NCI-H1048 (cell line): ENCODE measurements at regions not wholly inside any gene's neighbourhood (a gene's known extent, or its start where the extent isn't known, plus 50 kb on each side); places are given as distances from the start of the nearest gene placed in this dataset.
"Not testable (repeated sequence)": the region's sequence is repeated elsewhere in the genome, so short reads cannot be mapped to it uniquely, and the experiment has no call there.

ENCODE experiments used
- DNase-seq: peaks from one replicate; lab custom pipeline; 2025; lab: John Stamatoyannopoulos, UW

GRCh38 chr12:107826276-107826675 lies 51.8 kb downstream of the ASCL4 start:
- DNase-seq, result no peak

GRCh38 chr12:107829271-107829670 lies 54.8 kb downstream of the ASCL4 start:
- no peak for DNase-seq

- no peak for DNase-seq
Measured at GRCh38 chr12:107832441-107832840, 57.9 kb downstream of the ASCL4 start.

GRCh38 chr12:107840186-107840585 lies 65.7 kb downstream of the ASCL4 start:
- DNase-seq, result no peak

- DNase-seq, result no peak
Measured at GRCh38 chr12:107843351-107844311, 69.1 kb downstream of the ASCL4 start.

GRCh38 chr12:107844312-107844921 lies 69.9 kb downstream of the ASCL4 start:
- DNase-seq, result no peak

GRCh38 chr12:107845226-107845979 lies 70.9 kb downstream of the ASCL4 start:
- no peak for DNase-seq

GRCh38 chr12:107845980-107846659 lies 71.6 kb downstream of the ASCL4 start:
- no peak for DNase-seq

- DNase-seq, result no peak
Measured at GRCh38 chr12:107847430-107847829, 72.9 kb downstream of the ASCL4 start.

- no peak for DNase-seq
Measured at GRCh38 chr12:107847830-107848229, 73.3 kb downstream of the ASCL4 start.

- no peak for DNase-seq
Measured at GRCh38 chr12:107853479-107853878, 79.0 kb downstream of the ASCL4 start.

- no peak for DNase-seq
Measured at GRCh38 chr12:107855471-107855870, 81.0 kb downstream of the ASCL4 start.

GRCh38 chr12:107856096-107856495 lies 81.6 kb downstream of the ASCL4 start:
- no peak for DNase-seq

GRCh38 chr12:107857191-107857590 lies 82.7 kb downstream of the ASCL4 start:
- DNase-seq, result no peak

- DNase-seq, result no peak
Measured at GRCh38 chr12:107859367-107859766, 84.9 kb downstream of the ASCL4 start.

- no peak for DNase-seq
Measured at GRCh38 chr12:107864235-107864634, 89.7 kb downstream of the ASCL4 start.

GRCh38 chr12:107864727-107865126 lies 90.2 kb downstream of the ASCL4 start:
- not testable (repeated sequence) for DNase-seq

- DNase-seq, result no peak
Measured at GRCh38 chr12:107873223-107873622, 98.7 kb downstream of the ASCL4 start.

GRCh38 chr12:107875786-107876185 lies 101.3 kb downstream of the ASCL4 start:
- no peak for DNase-seq

GRCh38 chr12:107884769-107885694 lies 110.5 kb downstream of the ASCL4 start:
- DNase-seq, result peak; percentile 31

GRCh38 chr12:107888789-107889188 lies 114.3 kb downstream of the ASCL4 start:
- no peak for DNase-seq
